Keratinocyte (primary cell): ENCODE measurements at regions not wholly inside any gene's neighbourhood (a gene's known extent, or its start where the extent isn't known, plus 50 kb on each side); places are given as distances from the start of the nearest gene placed in this dataset.

Experiments used
- EZH2 ChIP-seq: IDR thresholded peaks from one replicate; pipeline ENCODE4 v1.6.1; 2012; ENCODE audit warnings: inconsistent platforms, mild to moderate bottlenecking, low read length, moderate library complexity
- TF ChIP-seq, protein P1 (sequence below), 3 experiments: IDR thresholded peaks in 1 of 3; conservative IDR thresholded peaks in 1 of 3; optimal IDR thresholded peaks in 1 of 3; 2 replicates in 2 of 3; 3 replicates in 1 of 3; pipeline versions ENCODE3 to v1.5.1; 2011; ENCODE audit warnings: low read length in 3 of 3, mild to moderate bottlenecking in 3 of 3, moderate library complexity in 2 of 3, control low read depth in 1 of 3, inconsistent platforms in 1 of 3; ENCODE audit not compliant: insufficient read depth in 2 of 3; ENCODE audit errors: extremely low read depth in 1 of 3

GRCh38 chr2:220575963-220576362, 948.5 kb downstream of the SLC4A3 start:
- TF ChIP-seq, protein P1, sequence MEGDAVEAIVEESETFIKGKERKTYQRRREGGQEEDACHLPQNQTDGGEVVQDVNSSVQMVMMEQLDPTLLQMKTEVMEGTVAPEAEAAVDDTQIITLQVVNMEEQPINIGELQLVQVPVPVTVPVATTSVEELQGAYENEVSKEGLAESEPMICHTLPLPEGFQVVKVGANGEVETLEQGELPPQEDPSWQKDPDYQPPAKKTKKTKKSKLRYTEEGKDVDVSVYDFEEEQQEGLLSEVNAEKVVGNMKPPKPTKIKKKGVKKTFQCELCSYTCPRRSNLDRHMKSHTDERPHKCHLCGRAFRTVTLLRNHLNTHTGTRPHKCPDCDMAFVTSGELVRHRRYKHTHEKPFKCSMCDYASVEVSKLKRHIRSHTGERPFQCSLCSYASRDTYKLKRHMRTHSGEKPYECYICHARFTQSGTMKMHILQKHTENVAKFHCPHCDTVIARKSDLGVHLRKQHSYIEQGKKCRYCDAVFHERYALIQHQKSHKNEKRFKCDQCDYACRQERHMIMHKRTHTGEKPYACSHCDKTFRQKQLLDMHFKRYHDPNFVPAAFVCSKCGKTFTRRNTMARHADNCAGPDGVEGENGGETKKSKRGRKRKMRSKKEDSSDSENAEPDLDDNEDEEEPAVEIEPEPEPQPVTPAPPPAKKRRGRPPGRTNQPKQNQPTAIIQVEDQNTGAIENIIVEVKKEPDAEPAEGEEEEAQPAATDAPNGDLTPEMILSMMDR (optimal IDR thresholded peaks at IDR 0.05 in 1 of 3, IDR thresholded peaks at IDR 0.05 in 1 of 3, conservative IDR thresholded peaks at IDR 0.05 in 1 of 3; ENCODE audit: extremely low read depth in 1 of 3, insufficient read depth in 2 of 3, low read length in 3 of 3), result no peak
- no peak for TF ChIP-seq EZH2
